ENCODE measurements at regions not wholly inside any gene's neighbourhood (a gene's known extent, or its start where the extent isn't known, plus 50 kb on each side); places are given as distances from the start of the nearest gene placed in this dataset.

- DNase-seq (ENCODE audit: insufficient read length, low spot score), result no peak
- FAIRE-seq, result no peak
Measured at GRCh38 chr6:84361372-84362192, 134.1 kb upstream of the CEP162 start.

- no peak for FAIRE-seq
Measured at GRCh38 chr6:84360039-84360438, 132.6 kb upstream of the CEP162 start.

DNA sequence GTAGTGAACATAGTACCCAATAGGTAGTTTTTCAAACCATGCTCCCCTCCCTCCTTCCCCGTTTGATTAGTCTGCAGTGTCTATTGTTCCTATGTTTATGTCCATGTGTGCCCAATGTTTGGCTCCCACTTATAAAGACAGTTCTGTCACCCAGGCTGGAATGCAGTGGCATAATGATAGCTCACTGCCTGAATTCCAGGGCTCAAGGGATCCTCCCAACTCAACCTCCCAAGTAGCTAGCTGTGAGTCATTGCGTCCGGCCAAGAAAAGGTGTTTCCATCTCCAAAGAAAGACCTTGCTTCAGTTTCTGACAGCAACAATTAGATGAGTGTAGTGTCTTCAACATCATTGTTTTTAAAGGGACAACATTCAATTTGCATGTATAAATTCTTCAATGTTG is 131.1 kb upstream of the CEP162 start:
- DNase-seq (ENCODE audit: insufficient read length, low spot score) (no peak), FAIRE-seq (no peak)

More at GRCh38 chr6:84360039-84360438, 132.6 kb upstream of the CEP162 start:
- no peak for DNase-seq (ENCODE audit: insufficient read length, low spot score)

DNA sequence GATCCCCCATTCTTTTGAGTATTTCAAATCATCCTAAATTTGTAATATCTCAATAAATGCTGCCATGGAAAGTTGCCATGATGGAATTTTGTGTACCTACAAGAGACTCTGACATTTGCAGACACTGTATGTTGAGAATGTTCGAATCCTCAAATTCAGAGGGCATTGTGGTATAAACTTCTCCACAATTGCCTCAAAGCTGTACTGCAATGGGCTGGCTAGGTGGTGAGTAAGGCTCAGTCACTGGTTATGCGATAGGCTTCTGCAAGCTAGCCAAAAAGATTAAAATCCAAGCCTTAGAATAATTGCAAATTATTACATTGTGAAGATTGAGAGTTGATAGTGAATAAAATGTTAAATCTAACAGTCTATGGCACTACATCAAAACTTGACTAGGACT is 130.2 kb upstream of the CEP162 start:
- FAIRE-seq (no peak), DNase-seq (ENCODE audit: insufficient read length, low spot score) (no peak)

DNA sequence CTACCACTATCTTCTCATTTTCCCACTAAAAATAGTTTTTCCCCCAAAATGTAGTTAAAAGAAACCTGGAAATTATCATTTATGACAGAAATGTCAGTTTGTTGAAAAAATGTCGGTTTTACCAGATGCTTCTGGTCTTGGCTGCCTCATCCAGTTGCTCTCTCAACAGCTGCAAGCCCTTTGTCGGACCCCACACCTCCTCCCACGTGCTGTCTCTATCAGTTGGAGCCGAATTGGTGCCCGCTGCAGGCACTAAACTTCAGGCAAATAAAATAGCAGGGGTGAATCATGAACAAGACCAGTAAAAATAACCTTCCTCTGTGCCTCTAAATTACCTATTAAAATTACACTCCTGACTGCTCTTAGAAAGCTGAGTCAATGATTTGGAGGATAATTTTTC is 129.5 kb upstream of the CEP162 start:
- FAIRE-seq (no peak), DNase-seq (ENCODE audit: insufficient read length, low spot score) (no peak)

GRCh38 chr6:84353459-84354423 is 126.3 kb upstream of the CEP162 start:
- no peak for FAIRE-seq

DNA sequence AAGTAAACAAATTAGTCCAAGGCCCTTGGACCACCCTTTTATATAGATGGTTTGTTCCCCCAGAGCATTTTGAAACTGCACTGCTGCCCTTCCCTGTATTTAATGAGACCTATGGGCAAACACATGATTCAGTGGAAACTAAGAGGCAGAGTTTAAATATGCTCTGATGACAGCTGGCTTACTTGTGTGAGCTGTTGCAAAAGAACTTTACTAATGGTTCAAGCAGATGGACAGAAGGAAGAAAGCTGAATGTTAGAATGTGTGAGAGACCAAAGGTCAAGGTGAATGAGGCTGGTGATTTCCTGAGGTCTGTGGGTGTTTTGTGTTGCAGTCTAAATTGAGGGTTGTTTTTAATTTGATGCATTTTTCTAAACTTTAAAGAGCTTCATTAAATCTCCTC is 123.0 kb upstream of the CEP162 start:
- FAIRE-seq (no peak), DNase-seq (ENCODE audit: insufficient read length, low spot score) (no peak)

More at GRCh38 chr6:84353459-84354423, 126.3 kb upstream of the CEP162 start:
- no peak for DNase-seq (ENCODE audit: insufficient read length, low spot score)

DNA sequence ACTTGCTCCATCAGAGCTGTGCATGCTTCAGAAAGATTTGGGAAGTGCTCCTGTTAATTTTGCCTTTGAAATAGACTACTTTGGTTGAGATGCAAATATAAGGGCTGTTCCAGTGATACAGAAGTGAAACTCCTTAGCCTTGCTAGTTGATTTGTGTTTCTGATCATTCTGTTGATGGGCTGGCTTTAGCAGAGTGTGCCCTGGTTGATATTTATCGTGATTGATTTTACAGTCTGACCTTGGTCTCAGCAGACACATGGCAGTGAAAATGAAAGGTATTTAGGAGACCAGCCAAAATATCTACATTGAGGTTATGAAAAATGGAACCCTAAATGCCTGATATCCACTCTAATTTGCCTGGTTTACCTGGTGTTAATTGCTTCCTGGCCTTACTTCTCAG is 122.1 kb upstream of the CEP162 start:
- FAIRE-seq (no peak), DNase-seq (ENCODE audit: insufficient read length, low spot score) (no peak)

- no peak for DNase-seq (ENCODE audit: insufficient read length, low spot score)
- no peak for FAIRE-seq
Measured at GRCh38 chr6:84348801-84349200, 121.4 kb upstream of the CEP162 start.

- DNase-seq (ENCODE audit: insufficient read length, low spot score) (no peak), FAIRE-seq (no peak)
Measured at GRCh38 chr6:84346372-84346771, 118.9 kb upstream of the CEP162 start.

DNA sequence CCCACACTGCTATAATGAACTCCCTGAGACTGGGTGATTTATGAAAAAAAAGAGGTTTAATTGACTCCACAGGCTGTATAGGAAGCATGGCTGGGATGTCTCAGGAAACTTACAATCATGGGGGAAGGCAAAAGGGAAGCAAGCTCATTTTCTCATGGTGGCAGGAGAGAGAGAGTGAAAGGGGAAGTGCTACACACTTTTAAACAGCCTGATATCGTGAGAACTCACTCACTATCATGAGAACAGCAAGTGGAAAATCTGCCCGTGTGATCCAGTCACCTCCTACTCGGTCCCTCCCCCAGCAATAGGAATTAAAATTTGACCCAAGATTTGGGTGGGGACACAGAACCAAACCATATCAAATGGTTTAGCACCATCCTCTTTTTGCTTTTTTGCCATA is 116.6 kb upstream of the CEP162 start:
- FAIRE-seq (no peak), DNase-seq (ENCODE audit: insufficient read length, low spot score) (no peak)

DNA sequence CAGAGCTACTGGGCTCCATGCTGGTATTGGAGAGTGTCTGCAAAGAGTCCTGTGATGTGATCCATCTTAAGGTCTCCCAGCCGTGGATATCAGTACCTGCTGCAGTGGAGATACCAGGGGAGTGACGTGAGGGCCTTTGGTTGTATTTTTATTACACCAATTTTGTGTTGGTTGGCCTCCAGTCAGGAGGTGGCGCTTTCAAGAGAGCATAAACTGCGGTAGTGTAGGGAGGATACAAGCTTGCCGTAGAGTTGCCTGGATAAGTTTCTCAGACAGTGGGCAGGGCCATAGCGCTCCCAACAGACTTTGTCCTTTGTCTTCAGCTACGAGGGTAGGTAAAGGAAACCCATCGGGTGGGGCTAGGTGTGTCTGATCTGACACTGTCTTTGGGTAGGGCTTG is 113.0 kb upstream of the CEP162 start:
- DNase-seq (ENCODE audit: insufficient read length, low spot score) (no peak), FAIRE-seq (no peak)

DNA sequence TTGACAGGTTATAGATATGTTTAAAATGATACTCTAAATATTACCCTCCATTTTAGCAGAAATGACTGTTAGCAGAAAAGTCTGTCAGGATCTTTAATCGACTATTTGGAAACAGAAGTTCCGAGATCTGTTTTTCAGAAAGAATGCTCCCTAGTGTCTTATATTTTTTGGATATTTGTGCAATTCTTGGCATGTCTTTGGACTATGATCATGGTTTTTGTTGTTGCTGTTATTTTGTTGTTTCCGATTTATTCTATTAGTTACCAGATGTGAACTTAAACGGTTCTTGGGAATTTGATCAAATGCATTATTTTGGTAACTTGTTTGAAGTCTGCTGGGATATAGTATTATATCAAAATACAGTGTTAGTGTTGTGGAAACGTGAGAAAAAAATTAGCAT is 106.4 kb upstream of the CEP162 start:
- no peak for FAIRE-seq
- no peak for DNase-seq (ENCODE audit: insufficient read length, low spot score)

GRCh38 chr6:84332139-84333034 is 104.9 kb upstream of the CEP162 start:
- FAIRE-seq (no peak), DNase-seq (ENCODE audit: insufficient read length, low spot score) (no peak)

DNA sequence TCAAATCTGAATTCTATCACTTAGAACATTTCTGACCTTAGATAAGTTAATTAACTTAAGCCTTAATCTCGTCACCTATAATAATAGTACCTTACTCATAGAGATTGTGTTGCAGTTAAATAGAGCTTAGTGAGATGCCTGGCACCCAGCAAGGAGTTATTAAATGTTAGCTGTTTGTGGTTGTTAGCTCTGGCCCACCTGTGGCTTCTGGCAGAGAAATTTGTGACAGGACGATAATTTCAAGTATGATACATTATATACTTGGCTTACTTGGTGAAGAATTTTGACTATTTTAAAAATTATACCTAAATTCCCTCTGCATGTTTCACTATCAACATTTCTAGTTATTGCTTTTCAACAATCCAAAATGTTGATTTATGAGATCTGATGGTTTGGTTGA is 102.9 kb upstream of the CEP162 start:
- FAIRE-seq (no peak), DNase-seq (ENCODE audit: insufficient read length, low spot score) (no peak)

- no peak for FAIRE-seq
- DNase-seq (ENCODE audit: insufficient read length, low spot score), result no peak
Measured at GRCh38 chr6:84329516-84329915, 102.1 kb upstream of the CEP162 start.

GRCh38 chr6:84329077-84329476 is 101.6 kb upstream of the CEP162 start:
- DNase-seq (ENCODE audit: insufficient read length, low spot score) (no peak), FAIRE-seq (no peak)

GRCh38 chr6:84317463-84317862 is 90.0 kb upstream of the CEP162 start:
- DNase-seq (ENCODE audit: insufficient read length, low spot score) (no peak), FAIRE-seq (no peak)

DNA sequence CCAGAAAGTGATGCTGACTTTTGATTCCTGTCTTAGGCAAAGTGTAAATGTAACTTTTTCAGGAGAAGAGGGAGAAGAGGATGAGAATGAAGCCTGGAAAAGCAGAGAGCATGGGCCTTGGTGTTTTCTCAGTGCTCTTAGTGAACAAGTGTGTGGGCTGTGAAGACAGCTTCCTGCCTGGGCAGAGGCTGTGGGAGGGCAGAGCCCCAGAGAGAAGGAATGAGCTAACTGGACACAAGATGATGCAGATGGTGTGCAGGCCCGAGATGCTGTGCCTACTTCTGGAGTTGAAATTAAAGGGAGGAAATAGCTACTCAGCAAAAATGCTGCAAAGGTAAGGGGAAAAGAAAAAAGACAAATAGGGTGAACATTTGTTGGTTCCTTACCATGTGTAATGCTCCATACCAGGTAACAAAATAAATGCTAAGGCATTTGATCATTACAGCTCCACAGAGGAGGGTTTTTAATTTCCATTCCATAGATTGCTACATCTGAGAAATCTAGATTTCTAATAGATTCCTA is 87.0 kb upstream of the CEP162 start:
- FAIRE-seq, result no peak
- DNase-seq (ENCODE audit: insufficient read length, low spot score), result no peak

- FAIRE-seq, result no peak
- DNase-seq (ENCODE audit: insufficient read length, low spot score), result no peak
Measured at GRCh38 chr6:84309336-84309735, 81.9 kb upstream of the CEP162 start.
